HG02678 (cell line): ENCODE measurements at regions not wholly inside any gene's neighbourhood (a gene's known extent, or its start where the extent isn't known, plus 50 kb on each side); places are given as distances from the start of the nearest gene placed in this dataset.

Source experiments
- ATAC-seq: cut with Tn5 transposase; IDR thresholded peaks from one replicate; pipeline ENCODE4 v1.9.1; 2021; ENCODE audit warnings: mild to moderate bottlenecking, moderate library complexity; ENCODE audit not compliant: unreplicated experiment

DNA sequence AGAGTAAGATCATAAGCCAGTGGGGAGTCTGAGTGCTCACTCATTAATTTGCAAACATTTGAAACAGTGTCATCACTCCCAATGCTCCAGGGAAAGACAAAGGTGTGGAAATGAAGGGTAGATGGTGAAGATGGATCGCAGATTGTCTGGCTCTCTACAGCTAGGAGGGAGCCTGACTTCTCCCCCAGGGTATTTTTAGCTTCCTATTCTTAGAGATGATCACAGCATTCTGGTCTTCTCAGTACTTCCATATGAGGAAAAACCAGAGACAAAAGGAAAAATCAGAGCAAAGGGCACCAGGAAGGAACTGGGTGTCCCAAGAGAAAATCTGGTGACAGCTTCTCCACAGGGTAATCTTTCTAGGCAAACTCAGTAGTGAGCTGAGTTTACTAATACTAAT lies 401.9 kb upstream of the GRIA1 start:
- no peak for ATAC-seq

- ATAC-seq: no peak
These were observed 396.1 kb upstream of the GRIA1 start for GRCh38 chr5:153094333-153094732.

DNA sequence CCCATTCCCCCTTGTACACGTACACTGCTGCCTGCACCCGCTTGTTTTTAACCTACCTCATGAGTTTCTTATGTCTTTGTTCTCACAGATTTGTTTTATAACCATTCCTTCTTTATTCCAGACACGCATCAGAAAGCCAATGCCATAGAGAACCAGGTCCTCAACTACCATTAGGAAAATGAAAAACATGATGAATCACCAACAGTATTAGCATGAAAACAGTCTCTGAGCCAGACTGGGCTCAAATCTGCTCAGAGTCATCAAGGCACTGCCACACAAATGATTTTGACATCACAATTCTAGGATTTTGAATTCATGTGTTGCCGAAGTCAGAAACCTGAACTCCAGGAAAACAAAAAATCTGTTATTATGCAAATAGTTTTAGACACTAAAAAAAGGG lies 394.1 kb upstream of the GRIA1 start:
- ATAC-seq: no peak

- no peak for ATAC-seq
These were observed 391.1 kb upstream of the GRIA1 start for GRCh38 chr5:153099328-153099727.

DNA sequence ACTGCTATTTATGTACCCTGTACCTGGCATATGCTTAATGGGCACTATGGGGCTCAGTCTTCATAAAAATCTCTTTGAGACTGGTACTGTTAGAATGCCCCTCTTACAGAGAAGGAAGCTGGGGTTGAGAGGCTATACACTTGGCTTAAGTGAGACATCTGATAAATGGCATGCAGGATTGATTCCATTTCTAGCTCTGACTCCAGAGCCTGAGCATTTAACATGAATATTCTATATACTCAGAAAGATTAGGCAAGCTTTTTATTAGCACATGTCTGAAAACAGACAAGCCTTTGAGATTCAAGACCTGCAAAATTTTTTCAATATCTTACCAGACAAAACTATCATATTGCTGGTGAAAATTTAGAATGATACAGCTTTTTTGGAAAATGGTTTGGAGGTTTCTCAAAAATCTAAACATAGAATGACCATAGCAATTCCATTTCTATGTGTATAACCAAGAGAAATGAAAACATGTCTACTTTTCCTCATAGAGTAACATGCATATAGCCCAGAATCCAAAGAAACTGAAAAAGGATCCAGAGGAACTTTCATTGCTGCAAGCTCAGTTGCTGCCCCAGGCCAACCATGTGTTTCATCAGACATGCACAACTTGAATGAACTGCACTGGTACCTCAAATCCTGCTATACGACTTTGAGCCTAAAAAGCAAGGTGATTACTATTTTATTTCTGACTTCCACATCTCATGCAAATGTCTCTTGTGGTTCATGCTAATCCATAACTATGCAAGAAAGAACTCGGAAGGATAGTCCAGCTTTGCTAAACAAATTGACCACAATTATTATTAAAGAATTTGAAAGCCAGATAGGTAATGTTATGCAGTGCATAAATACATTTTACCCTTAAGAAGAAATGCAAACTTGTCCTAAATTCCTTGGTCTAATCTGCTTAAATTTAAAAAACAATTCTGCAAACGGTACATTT lies 389.0 kb upstream of the GRIA1 start:
- no peak for ATAC-seq

DNA sequence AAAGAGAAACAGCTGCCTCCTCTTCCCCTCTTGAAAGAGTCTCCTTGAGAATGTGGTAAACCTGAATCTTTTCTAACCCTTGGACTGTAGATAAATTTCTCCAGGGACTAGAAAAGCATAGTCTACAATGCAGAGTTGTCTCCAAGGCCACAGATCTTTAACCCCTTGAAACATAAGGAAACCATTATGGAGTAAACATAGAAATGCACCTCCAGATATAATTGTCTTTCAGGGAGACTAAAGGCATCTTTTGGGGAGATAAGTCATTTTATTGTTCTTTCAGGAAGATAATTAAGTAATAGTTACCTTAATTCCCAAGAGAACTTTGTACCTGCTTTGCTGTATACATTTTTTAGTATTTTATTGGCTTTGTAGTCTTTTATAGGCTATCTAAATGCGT lies 373.6 kb upstream of the GRIA1 start:
- no peak for ATAC-seq

GRCh38 chr5:153118018-153118417 lies 372.5 kb upstream of the GRIA1 start:
- no peak for ATAC-seq

GRCh38 chr5:153122403-153122802 lies 368.1 kb upstream of the GRIA1 start:
- no peak for ATAC-seq

GRCh38 chr5:153130296-153130695 lies 360.2 kb upstream of the GRIA1 start:
- no peak for ATAC-seq

DNA sequence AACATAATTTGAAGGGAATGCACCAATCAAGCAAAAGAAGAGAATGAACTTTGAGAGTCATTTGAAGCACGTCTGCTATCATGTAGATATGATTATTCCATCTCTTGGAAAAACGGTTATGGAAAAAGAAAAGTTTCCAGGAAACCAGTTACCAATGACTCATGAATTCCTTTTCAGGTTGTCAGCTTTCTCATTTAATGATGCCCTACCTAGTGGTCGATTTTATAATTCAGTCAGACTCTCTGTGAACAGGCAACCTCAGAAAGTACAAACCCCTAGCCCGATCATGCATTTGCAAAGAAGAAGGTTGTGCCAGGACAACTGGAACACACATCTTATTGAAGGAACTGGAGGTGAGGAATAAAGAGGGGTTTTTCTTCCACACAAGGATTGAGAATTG lies 355.1 kb upstream of the GRIA1 start:
- ATAC-seq: no peak

DNA sequence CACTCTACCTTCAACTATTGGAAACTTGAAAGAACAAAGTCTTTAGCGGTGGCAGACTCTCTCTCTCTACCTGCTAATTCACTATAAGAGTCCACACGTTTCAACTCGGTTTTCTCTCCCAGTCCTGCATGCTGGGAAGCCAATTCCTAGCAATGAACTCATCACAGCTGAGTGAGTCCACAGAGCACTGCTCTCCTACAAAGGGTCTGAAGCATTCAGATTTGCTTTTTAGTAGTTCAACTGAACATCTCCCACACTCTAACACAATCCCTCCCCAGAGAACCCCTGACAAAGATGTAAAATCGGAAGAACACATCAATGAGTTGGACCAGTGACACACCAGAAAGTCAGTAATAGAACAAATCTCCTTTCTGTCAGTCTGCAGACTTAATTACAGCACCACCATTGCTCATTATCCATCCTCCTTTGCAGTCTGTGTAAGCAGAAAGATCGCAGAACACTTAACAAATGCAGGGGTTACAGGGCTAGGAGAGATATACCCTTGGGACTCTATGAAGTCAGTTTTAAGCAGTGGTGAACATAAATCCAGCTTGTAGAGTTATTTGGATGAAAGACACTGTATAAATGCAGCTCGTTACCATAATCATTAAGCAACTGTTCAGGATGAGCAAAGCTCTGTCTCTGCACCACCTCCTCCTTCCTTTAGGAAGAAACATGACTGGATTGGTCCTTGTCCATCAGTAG lies 353.4 kb upstream of the GRIA1 start:
- ATAC-seq: no peak

- peak; percentile 82 for ATAC-seq
These were observed 342.4 kb upstream of the GRIA1 start for GRCh38 chr5:153147891-153148623.

DNA sequence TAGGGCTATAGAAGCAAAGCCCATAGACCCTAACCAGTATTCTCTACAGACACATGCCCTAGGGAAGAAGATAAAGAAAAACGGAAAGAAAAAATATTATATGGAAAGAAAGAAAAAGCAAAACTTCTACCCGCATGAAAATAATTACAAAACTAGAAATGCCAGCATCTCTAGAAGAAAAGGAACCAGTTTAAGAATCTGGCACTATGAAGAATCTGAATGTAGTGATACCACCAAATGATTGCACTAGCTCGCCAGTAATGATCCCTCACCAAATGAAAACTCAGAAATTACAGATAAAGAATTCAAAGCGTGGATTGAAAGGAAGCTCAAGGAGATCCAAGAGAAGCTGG lies 341.9 kb upstream of the GRIA1 start:
- ATAC-seq: no peak

- ATAC-seq: no peak
These were observed 338.9 kb upstream of the GRIA1 start for GRCh38 chr5:153151558-153151957.

- no peak for ATAC-seq
These were observed 337.4 kb upstream of the GRIA1 start for GRCh38 chr5:153153086-153153485.

DNA sequence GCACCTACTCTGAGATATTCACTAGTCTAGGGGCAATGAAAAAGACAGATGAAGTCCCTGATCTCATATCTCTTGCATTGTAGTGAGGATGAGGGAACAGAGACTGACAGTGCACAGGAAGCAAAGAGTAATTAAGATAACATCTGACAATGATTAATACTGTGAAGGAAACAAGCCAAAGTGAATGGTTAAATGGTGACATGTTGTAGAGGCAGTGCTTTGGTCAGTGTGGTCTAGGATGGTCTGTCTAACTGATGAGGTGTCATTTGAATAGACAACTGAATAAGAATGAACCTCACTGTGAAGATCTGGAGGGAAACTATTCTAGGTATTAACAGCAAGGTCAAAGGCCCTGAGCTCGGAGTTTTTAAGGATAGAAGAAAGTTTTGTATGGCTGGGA lies 333.3 kb upstream of the GRIA1 start:
- no peak for ATAC-seq

DNA sequence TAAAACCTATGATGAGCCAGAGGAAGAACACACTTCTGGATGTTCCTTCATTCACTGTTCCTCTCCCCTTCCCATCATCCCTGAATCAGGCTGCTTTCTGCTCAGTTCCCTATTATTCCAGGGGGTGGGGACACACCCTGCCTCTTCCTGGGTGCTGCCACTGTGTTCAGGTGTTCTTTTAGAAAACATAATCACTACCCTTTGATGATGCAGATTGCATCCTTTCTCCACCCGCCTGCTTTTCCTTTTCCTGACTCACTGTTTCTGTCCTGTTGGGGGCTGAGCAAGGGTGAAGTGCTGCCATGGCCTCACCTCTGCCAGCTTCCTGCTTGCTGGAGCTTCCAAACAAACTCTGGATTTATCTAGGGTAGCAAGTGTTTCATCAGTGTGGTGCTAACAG lies 331.9 kb upstream of the GRIA1 start:
- no peak for ATAC-seq

DNA sequence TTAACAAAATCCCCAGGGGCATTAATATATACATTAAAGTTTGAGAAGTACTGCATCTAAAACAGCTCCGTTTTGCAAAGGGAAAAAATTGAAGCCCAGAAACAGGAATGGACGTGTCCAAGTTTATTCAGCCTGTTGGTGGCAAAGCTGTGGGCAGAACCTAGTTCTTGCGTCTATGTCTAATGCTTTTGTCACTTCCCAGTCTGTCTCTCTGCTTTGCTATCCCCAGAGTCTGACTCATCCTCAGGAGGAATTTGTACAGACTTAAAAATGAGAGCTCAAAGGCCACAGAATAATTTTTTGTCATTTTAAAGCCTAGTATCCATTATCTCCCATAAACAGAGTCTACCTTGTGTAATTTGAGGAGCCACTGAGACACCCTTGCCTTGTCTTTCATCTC lies 330.9 kb upstream of the GRIA1 start:
- ATAC-seq: no peak

GRCh38 chr5:153168241-153168640 lies 322.2 kb upstream of the GRIA1 start:
- ATAC-seq: no peak

DNA sequence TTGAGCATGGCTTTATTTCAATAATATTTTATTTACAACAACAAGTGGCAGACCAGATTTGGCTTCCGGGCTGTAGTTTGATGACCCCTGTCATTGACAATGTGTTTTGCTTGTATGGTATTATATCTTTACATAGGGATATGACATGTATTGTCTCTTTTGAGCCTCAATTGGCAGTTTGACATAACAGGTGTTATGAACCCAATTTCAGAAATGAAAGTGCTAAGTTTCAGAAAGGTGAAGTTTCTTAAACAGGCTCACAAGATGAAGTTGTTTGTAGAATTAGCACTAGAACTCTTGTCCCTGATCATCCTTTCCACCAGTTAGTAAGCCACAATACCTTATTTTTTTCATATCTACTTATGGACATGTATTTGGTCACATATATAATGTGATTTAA lies 303.0 kb upstream of the GRIA1 start:
- no peak for ATAC-seq

DNA sequence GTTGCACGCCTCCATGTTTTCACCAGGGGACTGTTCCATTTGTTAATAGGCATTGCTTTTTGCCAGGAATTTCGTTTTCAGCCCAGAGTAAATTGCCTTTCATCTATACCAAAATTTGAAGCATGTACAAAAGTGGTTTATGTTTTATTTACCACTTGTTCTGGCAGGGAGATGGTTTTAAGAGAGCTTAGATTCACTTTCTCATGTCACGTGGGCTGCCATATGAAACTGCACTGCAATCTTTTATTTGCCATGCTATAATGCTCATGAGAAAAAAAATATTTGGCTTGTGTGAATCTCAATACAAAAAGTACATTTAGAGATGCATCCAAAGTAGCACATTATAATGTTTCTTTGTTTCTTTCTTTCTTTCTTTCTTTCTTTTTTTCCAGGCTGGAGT lies 284.1 kb upstream of the GRIA1 start:
- ATAC-seq: no peak

- no peak for ATAC-seq
These were observed 281.5 kb upstream of the GRIA1 start for GRCh38 chr5:153209016-153209415.
